ENCODE measurements at regions not wholly inside any gene's neighbourhood (a gene's known extent, or its start where the extent isn't known, plus 50 kb on each side); places are given as distances from the start of the nearest gene placed in this dataset.

GRCh38 chrX:10744007-10744406 is 123.6 kb upstream of the MID1 start:
- TF ChIP-seq CTCF (IDR thresholded peaks at IDR 0.05; ENCODE audit: control extremely low read depth in 1 of 3, insufficient read depth in 1 of 3, low read depth in 1 of 3, low read length in 3 of 3) = no peak
- no peak for TF ChIP-seq SIN3A (conservative IDR thresholded peaks at IDR 0.05 in 1 of 2, IDR thresholded peaks at IDR 0.05 in 1 of 2; ENCODE audit: low read depth in 1 of 2, low read length in 2 of 2)
- TF ChIP-seq POLR2A (IDR thresholded peaks at IDR 0.05; ENCODE audit: control extremely low read depth in 1 of 2, low read depth in 2 of 2, low read length in 2 of 2) = no peak
- no peak for TF ChIP-seq POLR2AphosphoS5 (IDR thresholded peaks at IDR 0.05; ENCODE audit: low read depth, low read length)
- TF ChIP-seq GABPA (IDR thresholded peaks at IDR 0.05; ENCODE audit: borderline replicate concordance, insufficient read depth, low read length) = no peak
